HepG2 (cell line): ENCODE measurements at regions not wholly inside any gene's neighbourhood (a gene's known extent, or its start where the extent isn't known, plus 50 kb on each side); places are given as distances from the start of the nearest gene placed in this dataset.

ENCODE experiments used
- ESRRA ChIP-seq: sonication (generic); formaldehyde crosslinking; IDR thresholded peaks from 2 replicates; pipeline ENCODE4 v1.5.1; 2020; ENCODE audit warnings: mild to moderate bottlenecking, low read depth, missing genetic modification reagents
- FOSL2 ChIP-seq: sonication (generic); formaldehyde crosslinking; IDR thresholded peaks from 2 replicates; pipeline ENCODE4 v1.4.0; 2020; ENCODE audit warnings: missing genetic modification reagents
- KLF12 ChIP-seq: sonication (generic); formaldehyde crosslinking; IDR thresholded peaks from 2 replicates; pipeline ENCODE4 v1.4.0; 2020; ENCODE audit warnings: missing genetic modification reagents, borderline replicate concordance
- KLF15 ChIP-seq: sonication (generic); formaldehyde crosslinking; IDR thresholded peaks from 2 replicates; pipeline ENCODE4 v1.8.1; 2023; ENCODE audit warnings: borderline replicate concordance, mild to moderate bottlenecking, inconsistent platforms, missing genetic modification reagents, mixed read lengths
- LCORL ChIP-seq, 2 experiments: fragments of 450-650 bp in 1 of 2; sonication (generic) in 1 of 2; formaldehyde crosslinking in 1 of 2; IDR thresholded peaks; 2 replicates each; pipeline versions ENCODE4 v1.5.0 to v1.6.1; 2017 to 2020; ENCODE audit warnings: antibody characterized with exemption in 1 of 2, missing genetic modification reagents in 1 of 2
- MYPOP ChIP-seq: sonication (generic); formaldehyde crosslinking; IDR thresholded peaks from 2 replicates; pipeline ENCODE4 v1.8.1; 2023; ENCODE audit warnings: mild to moderate bottlenecking, moderate library complexity, missing genetic modification reagents
- PITX1 ChIP-seq: sonication (generic); formaldehyde crosslinking; IDR thresholded peaks from 2 replicates; pipeline ENCODE4 v1.5.1; 2020; ENCODE audit warnings: mild to moderate bottlenecking, missing genetic modification reagents
- POLR2A ChIP-seq, 2 experiments: IDR thresholded peaks; 2 replicates each; pipeline ENCODE4 v1.6.1; 2011; ENCODE audit warnings: low read depth in 2 of 2, low read length in 2 of 2, mild to moderate bottlenecking in 1 of 2, moderate library complexity in 1 of 2; ENCODE audit not compliant: insufficient read depth in 1 of 2
- SATB2 ChIP-seq: sonication (generic); formaldehyde crosslinking; IDR thresholded peaks from 2 replicates; pipeline ENCODE4 v1.5.0; 2020; ENCODE audit warnings: missing genetic modification reagents
- SOX13 ChIP-seq, 3 experiments: fragments of 450-650 bp in 1 of 3; sonication (generic) in 1 of 3; formaldehyde crosslinking in 1 of 3; IDR thresholded peaks in 2 of 3; conservative IDR thresholded peaks in 1 of 3; 2 replicates each; pipeline versions ENCODE4 v1.5.0 to v1.6.1; 2016 to 2020; ENCODE audit warnings: antibody characterized with exemption in 1 of 3, mild to moderate bottlenecking in 1 of 3, missing compliant biosample characterization in 1 of 3, missing genetic modification reagents in 1 of 3, moderate library complexity in 1 of 3
- SOX5 ChIP-seq: IDR thresholded peaks from 2 replicates; pipeline ENCODE4 v1.6.1; 2016; ENCODE audit warnings: borderline replicate concordance
- TBX3 ChIP-seq: fragments of 450-650 bp; IDR thresholded peaks from 2 replicates; pipeline ENCODE4 v1.6.1; 2017; ENCODE audit warnings: antibody characterized with exemption, mild to moderate bottlenecking, inconsistent platforms, borderline replicate concordance
- THAP11 ChIP-seq: IDR thresholded peaks from 2 replicates; pipeline ENCODE4 v1.6.1; 2016; ENCODE audit warnings: missing biosample characterization, missing genetic modification reagents
- ZBTB3 ChIP-seq: sonication (generic); formaldehyde crosslinking; IDR thresholded peaks from 2 replicates; pipeline ENCODE4 v1.4.0; 2020; ENCODE audit warnings: low read depth, mild to moderate bottlenecking, moderate library complexity, missing genetic modification reagents, borderline replicate concordance
- ZBTB40 ChIP-seq, 2 experiments: fragments of 450-650 bp in 1 of 2; sonication (generic) in 1 of 2; formaldehyde crosslinking in 1 of 2; IDR thresholded peaks; 2 replicates each; pipeline versions ENCODE4 v1.6.1 to v1.8.0; 2016 to 2022; ENCODE audit warnings: antibody characterized with exemption in 1 of 2, mild to moderate bottlenecking in 1 of 2, missing genetic modification reagents in 1 of 2
- ZMYM4 ChIP-seq: sonication (generic); formaldehyde crosslinking; IDR thresholded peaks from 2 replicates; pipeline ENCODE4 v1.8.1; 2023; ENCODE audit warnings: mild to moderate bottlenecking, missing genetic modification reagents
- ZNF512 ChIP-seq: sonication (generic); formaldehyde crosslinking; IDR thresholded peaks from 2 replicates; pipeline ENCODE4 v1.4.0; 2020; ENCODE audit warnings: mild to moderate bottlenecking, missing genetic modification reagents

- no peak for TF ChIP-seq SOX13 (IDR thresholded peaks at IDR 0.05)
- TF ChIP-seq SOX13 (CRISPR knock-in tag; conservative IDR thresholded peaks at IDR 0.05 in 1 of 2, IDR thresholded peaks at IDR 0.05 in 1 of 2), result peak in 1 of 2 experiments; percentile 74; a peak in 2 of 4 replicates
- TF ChIP-seq THAP11 (CRISPR knock-in tag), result peak; percentile 8; the same call in 1 of the 2 replicates
- no peak for TF ChIP-seq KLF15 (CRISPR knock-in tag)
- no peak for TF ChIP-seq PITX1 (CRISPR knock-in tag)
- TF ChIP-seq ZBTB40 (IDR thresholded peaks at IDR 0.05), result no peak
- TF ChIP-seq ZBTB40 (CRISPR knock-in tag; IDR thresholded peaks at IDR 0.05), result no peak
- no peak for TF ChIP-seq KLF12 (CRISPR knock-in tag)
- TF ChIP-seq ZBTB3, result no peak
- 0 out of 4 replicates have a peak, but pooled peaks of 1 of the 2 experiments have one; percentile 33 for TF ChIP-seq POLR2A (IDR thresholded peaks at IDR 0.05; ENCODE audit: insufficient read depth in 1 of 2, low read depth in 2 of 2, low read length in 2 of 2)
- TF ChIP-seq TBX3, result no peak
- peak; percentile 73; the same call in 1 of the 2 replicates for TF ChIP-seq SOX5 (CRISPR knock-in tag)
- TF ChIP-seq SATB2 (CRISPR knock-in tag), result no peak
- TF ChIP-seq MYPOP (CRISPR knock-in tag), result no peak
- TF ChIP-seq ZNF512, result no peak
- TF ChIP-seq LCORL (IDR thresholded peaks at IDR 0.05), result peak; percentile 29; the same call in 1 of the 2 replicates
- TF ChIP-seq LCORL (CRISPR knock-in tag; IDR thresholded peaks at IDR 0.05), result no peak
- TF ChIP-seq FOSL2, result peak; percentile 84
- TF ChIP-seq ZMYM4, result no peak; the same call in 1 of the 2 replicates
- no peak for TF ChIP-seq ESRRA
These were observed 178.3 kb upstream of the KLF14 start (continued) for GRCh38 chr7:130912082-130912861.
